Erythroblast (primary cell): ENCODE measurements at regions not wholly inside any gene's neighbourhood (a gene's known extent, or its start where the extent isn't known, plus 50 kb on each side); places are given as distances from the start of the nearest gene placed in this dataset.

ENCODE experiments used
- GATA1 ChIP-seq: IDR thresholded peaks from 2 replicates; pipeline ENCODE4 v1.6.1; 2011; ENCODE audit warnings: low read depth, mild to moderate bottlenecking, control low read depth, low read length, moderate library complexity
- POLR2A ChIP-seq: IDR thresholded peaks from 2 replicates; pipeline ENCODE4 v1.6.1; 2011; ENCODE audit warnings: mild to moderate bottlenecking, low read length

- TF ChIP-seq POLR2A (no peak), GATA1 (no peak)
Observed at GRCh38 chr1:201589186-201589585, 50.3 kb downstream of the NAV1 start.
